HG02642 (cell line): ENCODE measurements at regions not wholly inside any gene's neighbourhood (a gene's known extent, or its start where the extent isn't known, plus 50 kb on each side); places are given as distances from the start of the nearest gene placed in this dataset.
"Not testable (repeated sequence)": the region's sequence is repeated elsewhere in the genome, so short reads cannot be mapped to it uniquely, and the experiment has no call there.

Experiments used
- ATAC-seq: cut with Tn5 transposase; IDR thresholded peaks from one replicate; pipeline ENCODE4 v1.9.1; 2021; ENCODE audit warnings: mild to moderate bottlenecking; ENCODE audit not compliant: unreplicated experiment, poor library complexity

- no peak for ATAC-seq
Observed at GRCh38 chr10:76621886-76622620, 1015.6 kb downstream of the KCNMA1 start.

DNA sequence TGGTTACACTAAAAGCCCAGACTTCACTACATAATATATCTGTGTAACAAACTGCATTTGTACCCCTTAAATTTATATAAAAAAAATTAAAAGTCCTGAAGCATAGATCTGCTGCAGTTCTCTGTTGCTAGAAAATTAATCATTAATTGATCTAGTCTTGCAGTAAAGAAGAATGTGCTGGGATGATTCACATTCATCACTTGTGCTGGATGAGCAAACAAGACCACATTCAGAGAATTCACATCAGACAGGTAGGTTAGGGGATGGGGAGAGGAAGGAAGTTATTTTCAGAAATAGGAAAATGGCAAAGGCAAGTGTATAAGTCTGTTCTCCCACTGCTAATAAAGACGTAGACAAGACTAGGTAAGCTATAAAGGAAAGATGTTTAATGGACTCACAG is 1019.0 kb downstream of the KCNMA1 start:
- ATAC-seq: no peak

GRCh38 chr10:76618171-76618570 is 1019.4 kb downstream of the KCNMA1 start:
- no peak for ATAC-seq

GRCh38 chr10:76616666-76617065 is 1020.9 kb downstream of the KCNMA1 start:
- not testable (repeated sequence) for ATAC-seq

DNA sequence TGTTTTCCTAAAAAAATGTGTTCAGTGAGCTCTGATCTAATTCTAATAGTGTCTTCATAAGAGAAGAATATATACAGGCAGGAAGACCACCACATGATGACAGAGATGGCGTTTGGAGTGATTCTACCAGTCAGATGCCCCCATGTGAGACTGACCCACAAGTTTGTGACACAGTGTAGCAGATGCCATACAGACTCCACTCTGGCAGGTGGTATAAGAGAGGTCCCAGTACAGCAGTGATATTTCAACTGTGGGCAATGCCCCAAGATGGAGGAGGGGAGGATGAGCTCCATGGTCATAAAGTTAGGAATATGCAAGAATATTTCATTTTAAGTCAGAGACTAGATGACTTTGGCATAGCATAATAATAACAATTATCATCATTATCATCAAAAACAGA is 1022.6 kb downstream of the KCNMA1 start:
- no peak for ATAC-seq
